Vagina (tissue), 2 donors: ENCODE measurements at regions not wholly inside any gene's neighbourhood (a gene's known extent, or its start where the extent isn't known, plus 50 kb on each side); places are given as distances from the start of the nearest gene placed in this dataset.

Source experiments
- DNase-seq, 2 donors: peaks; one replicate each; pipeline ENCODE4 v3.0.0-alpha.2; 2017; ENCODE audit errors: extremely low spot score in 2 of 2
- H3K27ac ChIP-seq: fragments of 200-600 bp; sonication (generic); one replicate; pipeline ENCODE4 v1.5.1; 2019
- H3K27me3 ChIP-seq: fragments of 200-600 bp; sonication (generic); one replicate; pipeline ENCODE4 v1.5.1; 2019
- H3K36me3 ChIP-seq, 2 donors: fragments of 200-600 bp; sonication (generic); one replicate each; pipeline ENCODE4 v1.5.1; 2017 to 2019
- H3K4me1 ChIP-seq: fragments of 200-600 bp; sonication (generic); one replicate; pipeline ENCODE4 v1.5.1; 2019
- H3K4me3 ChIP-seq, 2 donors: fragments of 200-600 bp; sonication (generic); 1 replicate in 1 of 2; 2 replicates in 1 of 2; pipeline ENCODE4 v1.5.1; 2016 to 2019
- H3K9me3 ChIP-seq: fragments of 200-600 bp; sonication (generic); one replicate; pipeline ENCODE4 v1.5.1; 2019
- CTCF ChIP-seq, 3 experiments: fragments of 450-650 bp in 2 of 3; fragments of 200-600 bp in 1 of 3; sonication (generic) in 1 of 3; IDR thresholded peaks; one replicate each; pipeline ENCODE4 v1.5.1; 2017 to 2019; ENCODE audit warnings: antibody characterized with exemption in 3 of 3, mild to moderate bottlenecking in 2 of 3, moderate library complexity in 2 of 3
- POLR2A ChIP-seq, 2 donors: fragments of 450-650 bp; IDR thresholded peaks; one replicate each; pipeline ENCODE4 v1.6.1; 2017; ENCODE audit warnings: antibody characterized with exemption in 2 of 2, mild to moderate bottlenecking in 2 of 2, moderate library complexity in 2 of 2
- POLR2AphosphoS5 ChIP-seq, 2 donors: sonication (generic); formaldehyde crosslinking; IDR thresholded peaks; one replicate each; pipeline ENCODE4 v1.9.0; 2017; ENCODE audit warnings: antibody characterized with exemption in 2 of 2, mild to moderate bottlenecking in 2 of 2, low read depth in 1 of 2; ENCODE audit not compliant: insufficient read depth in 1 of 2
- intact Hi-C: fragments of 100-400 bp; cut with DNase I; formaldehyde crosslinking; loops from one replicate; pipeline ENCODE4 v1.15.1; 2023

GRCh38 chr6:19492636-19493405 is 344.3 kb upstream of the ID4 start:
- intact Hi-C loops, result no loop called here
- no peak overlapping the region for H3K27ac ChIP-seq

GRCh38 chr6:19501737-19502245 is 335.4 kb upstream of the ID4 start:
- intact Hi-C loops, result no loop called here
- Histone ChIP-seq H3K4me1 (no peaks in the 10 kb centered on the region), H3K9me3 (peaks cover 8% of the 10 kb centered on the region), H3K4me3 (no peak overlapping the region), H3K27ac (no peak overlapping the region), H3K36me3 (no peaks in the 10 kb centered on the region), H3K27me3 (no peaks in the 10 kb centered on the region)
- no peak for DNase-seq
- no peak for TF ChIP-seq POLR2AphosphoS5 (IDR thresholded peaks at IDR 0.05; ENCODE audit: insufficient read depth in 1 of 2, low read depth in 1 of 2)
- no peak for TF ChIP-seq CTCF (IDR thresholded peaks at IDR 0.05)
- TF ChIP-seq POLR2A (IDR thresholded peaks at IDR 0.05), result no peak

More at GRCh38 chr6:19492636-19493405, 344.3 kb upstream of the ID4 start:
- H3K36me3 ChIP-seq, result no peaks in the 10 kb centered on the region
- H3K4me1 ChIP-seq, result no peaks in the 10 kb centered on the region
- TF ChIP-seq POLR2A (IDR thresholded peaks at IDR 0.05), result no peak
- no peak for TF ChIP-seq CTCF (IDR thresholded peaks at IDR 0.05)
- TF ChIP-seq POLR2AphosphoS5 (IDR thresholded peaks at IDR 0.05; ENCODE audit: insufficient read depth in 1 of 2, low read depth in 1 of 2), result no peak
- no peak overlapping the region for H3K4me3 ChIP-seq
- H3K9me3 ChIP-seq, result no peaks in the 10 kb centered on the region
- no peaks in the 10 kb centered on the region for H3K27me3 ChIP-seq
- no peak for DNase-seq

GRCh38 chr6:19502301-19502700 is 334.9 kb upstream of the ID4 start:
- no peak for TF ChIP-seq CTCF (IDR thresholded peaks at IDR 0.05)
- TF ChIP-seq POLR2AphosphoS5 (IDR thresholded peaks at IDR 0.05; ENCODE audit: insufficient read depth in 1 of 2, low read depth in 1 of 2), result no peak
- no peak for TF ChIP-seq POLR2A (IDR thresholded peaks at IDR 0.05)
- Histone ChIP-seq H3K9me3 (peaks cover 8% of the 10 kb centered on the region), H3K27me3 (no peaks in the 10 kb centered on the region), H3K4me1 (no peaks in the 10 kb centered on the region), H3K27ac (no peak overlapping the region), H3K4me3 (no peak overlapping the region), H3K36me3 (no peaks in the 10 kb centered on the region)
- DNase-seq, result no peak
- intact Hi-C loops, result no loop called here

- peaks cover 14% of the 10 kb centered on the region for H3K9me3 ChIP-seq
- intact Hi-C loops, result no loop called here
- H3K27me3 ChIP-seq, result no peaks in the 10 kb centered on the region
- H3K4me3 ChIP-seq, result no peak overlapping the region
- H3K36me3 ChIP-seq, result no peaks in the 10 kb centered on the region
- H3K27ac ChIP-seq, result no peak overlapping the region
- TF ChIP-seq POLR2AphosphoS5 (IDR thresholded peaks at IDR 0.05; ENCODE audit: insufficient read depth in 1 of 2, low read depth in 1 of 2), result no peak
- no peak for TF ChIP-seq CTCF (IDR thresholded peaks at IDR 0.05)
- no peak for DNase-seq
- no peaks in the 10 kb centered on the region for H3K4me1 ChIP-seq
These were observed 321.2 kb upstream of the ID4 start for GRCh38 chr6:19515939-19516338.

GRCh38 chr6:19519941-19520340 is 317.2 kb upstream of the ID4 start:
- H3K27ac ChIP-seq, result no peak overlapping the region
- intact Hi-C loops, result no loop called here
- H3K27me3 ChIP-seq, result no peaks in the 10 kb centered on the region
- H3K36me3 ChIP-seq, result no peaks in the 10 kb centered on the region
- no peak for TF ChIP-seq CTCF (IDR thresholded peaks at IDR 0.05)
- TF ChIP-seq POLR2AphosphoS5 (IDR thresholded peaks at IDR 0.05; ENCODE audit: insufficient read depth in 1 of 2, low read depth in 1 of 2), result no peak
- TF ChIP-seq POLR2A (IDR thresholded peaks at IDR 0.05), result no peak
- no peak overlapping the region for H3K4me3 ChIP-seq
- H3K9me3 ChIP-seq, result peaks cover 12% of the 10 kb centered on the region
- DNase-seq, result no peak
- peaks cover 6% of the 10 kb centered on the region for H3K4me1 ChIP-seq
